DND-41 (cell line): ENCODE measurements at regions not wholly inside any gene's neighbourhood (a gene's known extent, or its start where the extent isn't known, plus 50 kb on each side); places are given as distances from the start of the nearest gene placed in this dataset.

Experiments used
- CTCF ChIP-seq: IDR thresholded peaks from 2 replicates; pipeline ENCODE4 v1.5.1; 2012; ENCODE audit warnings: borderline replicate concordance, low read length, moderate library complexity, mild to moderate bottlenecking; ENCODE audit not compliant: poor library complexity, severe bottlenecking; ENCODE audit errors: extremely low read depth
- EZH2 ChIP-seq: IDR thresholded peaks from 3 replicates; pipeline ENCODE4 v1.6.1; 2012; ENCODE audit warnings: borderline replicate concordance, low read depth, mild to moderate bottlenecking, moderate library complexity, low read length, inconsistent platforms; ENCODE audit not compliant: severe bottlenecking

- no peak for TF ChIP-seq CTCF
- TF ChIP-seq EZH2: no peak
Measured at GRCh38 chr11:116079580-116079979, 575.4 kb upstream of the CADM1 start.
